22Rv1 (cell line): ENCODE measurements at regions not wholly inside any gene's neighbourhood (a gene's known extent, or its start where the extent isn't known, plus 50 kb on each side); places are given as distances from the start of the nearest gene placed in this dataset.
"Not testable (repeated sequence)": the region's sequence is repeated elsewhere in the genome, so short reads cannot be mapped to it uniquely, and the experiment has no call there.

ENCODE experiments used
- ZFX ChIP-seq: fragments of 450-650 bp; IDR thresholded peaks from 2 replicates; pipeline ENCODE4 v1.6.1; 2017; ENCODE audit warnings: antibody characterized with exemption, borderline replicate concordance
- TF ChIP-seq, protein P1 (sequence below): fragments of 450-650 bp; IDR thresholded peaks from 2 replicates; pipeline ENCODE4 v1.5.1; 2017; ENCODE audit warnings: mild to moderate bottlenecking

DNA sequence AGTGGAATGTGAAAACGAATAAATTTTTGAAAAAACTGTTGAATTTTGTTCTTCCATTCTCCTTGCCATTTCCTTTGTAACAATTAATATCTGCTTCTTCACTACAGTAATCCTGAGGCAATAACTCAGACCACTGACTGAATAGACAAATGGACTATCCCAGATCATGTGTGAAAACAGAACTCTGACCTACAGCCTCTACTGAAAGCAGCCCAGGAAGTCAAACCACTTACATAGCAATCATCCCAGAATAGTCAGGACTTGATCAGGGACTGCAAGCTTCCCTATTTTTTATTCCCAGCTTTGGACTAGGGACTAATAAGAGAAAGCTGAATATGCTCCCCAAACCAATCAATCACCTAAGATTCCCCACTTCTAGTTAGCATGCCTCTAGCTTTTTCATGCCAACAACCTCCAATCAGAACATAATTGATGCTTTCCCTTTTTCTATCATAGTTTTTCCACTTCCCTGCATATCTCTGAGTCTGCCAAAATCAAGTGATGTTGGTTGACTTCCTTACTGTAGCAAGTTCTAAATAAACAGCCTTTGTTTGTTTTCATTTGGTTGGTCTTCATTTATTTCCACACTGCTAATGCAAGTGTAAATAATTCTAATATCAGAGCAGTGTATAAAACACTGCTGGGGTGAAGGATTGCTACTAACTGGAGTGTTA, 467.9 kb downstream of the CPXCR1 start:
- TF ChIP-seq, protein P1, sequence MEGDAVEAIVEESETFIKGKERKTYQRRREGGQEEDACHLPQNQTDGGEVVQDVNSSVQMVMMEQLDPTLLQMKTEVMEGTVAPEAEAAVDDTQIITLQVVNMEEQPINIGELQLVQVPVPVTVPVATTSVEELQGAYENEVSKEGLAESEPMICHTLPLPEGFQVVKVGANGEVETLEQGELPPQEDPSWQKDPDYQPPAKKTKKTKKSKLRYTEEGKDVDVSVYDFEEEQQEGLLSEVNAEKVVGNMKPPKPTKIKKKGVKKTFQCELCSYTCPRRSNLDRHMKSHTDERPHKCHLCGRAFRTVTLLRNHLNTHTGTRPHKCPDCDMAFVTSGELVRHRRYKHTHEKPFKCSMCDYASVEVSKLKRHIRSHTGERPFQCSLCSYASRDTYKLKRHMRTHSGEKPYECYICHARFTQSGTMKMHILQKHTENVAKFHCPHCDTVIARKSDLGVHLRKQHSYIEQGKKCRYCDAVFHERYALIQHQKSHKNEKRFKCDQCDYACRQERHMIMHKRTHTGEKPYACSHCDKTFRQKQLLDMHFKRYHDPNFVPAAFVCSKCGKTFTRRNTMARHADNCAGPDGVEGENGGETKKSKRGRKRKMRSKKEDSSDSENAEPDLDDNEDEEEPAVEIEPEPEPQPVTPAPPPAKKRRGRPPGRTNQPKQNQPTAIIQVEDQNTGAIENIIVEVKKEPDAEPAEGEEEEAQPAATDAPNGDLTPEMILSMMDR, result not testable (repeated sequence)
- TF ChIP-seq ZFX, result not testable (repeated sequence)
